GM23338 (cell line): ENCODE measurements at regions not wholly inside any gene's neighbourhood (a gene's known extent, or its start where the extent isn't known, plus 50 kb on each side); places are given as distances from the start of the nearest gene placed in this dataset.

ENCODE experiments used
- ATAC-seq: fragments of 200-7000 bp; cut with Tn5 transposase; 3 replicates; pipeline ENCODE4 v1.9.1; 2020
- DNase-seq: peaks from one replicate; pipeline ENCODE4 v3.0.0-alpha.2; 2015; ENCODE audit warnings: low spot score
- H2AFZ ChIP-seq: fragments of 200-600 bp; sonication (generic); 2 replicates; pipeline ENCODE4 v1.8.0; 2016; ENCODE audit warnings: antibody characterized with exemption, mild to moderate bottlenecking, moderate library complexity
- H3F3A ChIP-seq: fragments of 200-600 bp; sonication (generic); replicated peaks from 2 replicates; pipeline ENCODE4 v1.8.0; 2017; ENCODE audit warnings: antibody characterized with exemption, mixed run types, low read depth
- H3K27ac ChIP-seq: fragments of 200-600 bp; sonication (generic); 2 replicates; pipeline ENCODE4 v1.6.1; 2016; ENCODE audit warnings: low read depth
- H3K27me3 ChIP-seq: fragments of 200-600 bp; sonication (generic); 2 replicates; pipeline ENCODE4 v1.8.0; 2016; ENCODE audit warnings: mild to moderate bottlenecking, mixed run types, moderate library complexity; ENCODE audit not compliant: insufficient read depth
- H3K36me3 ChIP-seq: fragments of 200-600 bp; sonication (generic); 2 replicates; pipeline ENCODE4 v1.8.0; 2016; ENCODE audit warnings: mild to moderate bottlenecking; ENCODE audit not compliant: insufficient read depth
- H3K4me1 ChIP-seq: fragments of 200-600 bp; sonication (generic); 2 replicates; pipeline ENCODE4 v1.8.0; 2016; ENCODE audit warnings: mild to moderate bottlenecking, moderate library complexity; ENCODE audit not compliant: insufficient read depth
- H3K4me2 ChIP-seq: fragments of 200-600 bp; sonication (generic); 2 replicates; pipeline ENCODE4 v1.7.1; 2017; ENCODE audit warnings: mixed run types
- H3K4me3 ChIP-seq: fragments of 200-600 bp; sonication (generic); 2 replicates; pipeline ENCODE4 v1.6.1; 2016; ENCODE audit warnings: mixed run types
- H3K79me2 ChIP-seq: fragments of 200-600 bp; sonication (generic); replicated peaks from 2 replicates; pipeline ENCODE4 v1.8.0; 2017; ENCODE audit warnings: mild to moderate bottlenecking; ENCODE audit not compliant: insufficient read depth
- H3K9me2 ChIP-seq: fragments of 200-600 bp; sonication (generic); 2 replicates; pipeline ENCODE4 v1.8.0; 2017; ENCODE audit not compliant: insufficient read depth
- H4K20me1 ChIP-seq: fragments of 200-600 bp; sonication (generic); replicated peaks from 2 replicates; pipeline ENCODE4 v1.8.0; 2017; ENCODE audit warnings: mild to moderate bottlenecking; ENCODE audit not compliant: insufficient read depth
- H3K27ac Mint-ChIP-seq: 2 replicates; pipeline ENCODE4 v1.8.0; 2020; ENCODE audit warnings: inconsistent platforms, mild to moderate bottlenecking, moderate library complexity, mixed read lengths
- H3K27me3 Mint-ChIP-seq: 3 replicates; pipeline ENCODE4 v1.8.0; 2022; ENCODE audit warnings: low read depth, mild to moderate bottlenecking, moderate library complexity, mixed read lengths, inconsistent platforms; ENCODE audit not compliant: insufficient read depth, poor library complexity
- H3K36me3 Mint-ChIP-seq: 3 replicates; pipeline ENCODE4 v1.8.0; 2021; ENCODE audit warnings: low read depth, mild to moderate bottlenecking, inconsistent platforms, moderate library complexity, mixed read lengths
- H3K4me1 Mint-ChIP-seq: 3 replicates; pipeline ENCODE4 v1.8.0; 2020; ENCODE audit warnings: mild to moderate bottlenecking, inconsistent platforms, mixed read lengths
- H3K4me3 Mint-ChIP-seq: 3 replicates; pipeline ENCODE4 v1.8.0; 2021; ENCODE audit warnings: moderate library complexity, mild to moderate bottlenecking, inconsistent platforms, mixed read lengths
- H3K9me3 Mint-ChIP-seq: 3 replicates; pipeline ENCODE4 v1.8.0; 2020; ENCODE audit warnings: moderate library complexity, mild to moderate bottlenecking, inconsistent platforms, mixed read lengths
- EZH2phosphoT487 ChIP-seq: fragments of 200-600 bp; sonication (generic); IDR thresholded peaks from one replicate; pipeline ENCODE4 v1.8.1; 2018; ENCODE audit warnings: antibody characterized with exemption; ENCODE audit not compliant: unreplicated experiment
- NANOG ChIP-seq: IDR thresholded peaks from 2 replicates; pipeline ENCODE4 v1.6.1; 2016; ENCODE audit warnings: antibody characterized with exemption, borderline replicate concordance
- ZNF462 ChIP-seq: fragments of 250-450 bp; sonication (Bioruptor Pico); IDR thresholded peaks from 2 replicates; pipeline ENCODE4 v1.5.0; 2020; ENCODE audit warnings: mild to moderate bottlenecking, moderate library complexity
- TF ChIP-seq, protein P1 (sequence below), 2 experiments: fragments of 200-600 bp in 1 of 2; sonication (generic) in 1 of 2; conservative IDR thresholded peaks; 2 replicates each; pipeline versions ENCODE4 v1.5.1 to v1.6.1; 2016 to 2017; ENCODE audit warnings: antibody characterized with exemption in 2 of 2, low read depth in 2 of 2, mild to moderate bottlenecking in 2 of 2, moderate library complexity in 1 of 2

DNA sequence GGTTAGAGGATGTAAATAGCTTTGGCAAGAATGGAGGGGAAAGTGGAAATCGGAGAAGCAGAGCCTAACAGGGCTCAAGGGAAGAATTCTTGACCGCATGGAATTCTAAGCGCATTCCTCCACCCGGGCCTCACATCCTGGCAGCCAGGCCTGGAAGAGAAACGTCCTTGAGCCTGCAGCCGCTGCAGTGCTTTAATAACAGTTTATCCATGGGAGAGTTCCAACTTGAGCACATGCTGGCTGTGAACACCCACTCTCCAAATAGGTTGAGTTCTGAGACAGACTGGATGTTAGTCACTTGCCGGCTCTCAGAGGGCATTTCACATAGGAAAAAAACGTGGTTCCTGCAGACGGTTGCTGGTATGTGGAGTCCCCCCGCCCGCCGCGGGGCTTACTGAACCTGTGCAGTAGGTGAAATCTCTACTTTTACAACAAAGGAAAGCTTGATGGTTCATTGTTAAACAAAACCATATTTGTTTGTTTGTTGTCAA lies 61.4 kb upstream of the STEAP1B start:
- H3K79me2 ChIP-seq = no peaks in the 10 kb centered on the region
- H3K4me3 Mint-ChIP-seq = peak overlapping the region; percentile 48
- ATAC-seq = peak; percentile 67
- H3K27me3 ChIP-seq = no peaks in the 10 kb centered on the region
- no peak overlapping the region for H2AFZ ChIP-seq
- no peaks in the 10 kb centered on the region for H3K9me2 ChIP-seq
- H3K4me1 Mint-ChIP-seq = peaks cover 65% of the 10 kb centered on the region
- 0 out of 2 replicates have a peak, but pooled peaks cover 2% of the 10 kb centered on the region for H3F3A ChIP-seq
- H3K36me3 ChIP-seq = no peaks in the 10 kb centered on the region
- peak overlapping the region; percentile 53 for H3K4me2 ChIP-seq
- peak overlapping the region; percentile 2; the same call in 1 of the 2 replicates for H3K4me3 ChIP-seq
- no peaks in the 10 kb centered on the region for H4K20me1 ChIP-seq
- no peaks in the 10 kb centered on the region for H3K36me3 Mint-ChIP-seq
- peak; percentile 95 for DNase-seq
- peak overlapping the region; percentile 96 for H3K27ac ChIP-seq
- TF ChIP-seq ZNF462 (CRISPR knock-in tag) (peak; percentile 27; the same call in 1 of the 2 replicates), NANOG (no peak)
- H3K27me3 Mint-ChIP-seq = peaks cover 18% of the 10 kb centered on the region
- H3K27ac Mint-ChIP-seq = peak overlapping the region; percentile 90
- H3K4me1 ChIP-seq = peaks cover 57% of the 10 kb centered on the region
- H3K9me3 Mint-ChIP-seq = no peaks in the 10 kb centered on the region

DNA sequence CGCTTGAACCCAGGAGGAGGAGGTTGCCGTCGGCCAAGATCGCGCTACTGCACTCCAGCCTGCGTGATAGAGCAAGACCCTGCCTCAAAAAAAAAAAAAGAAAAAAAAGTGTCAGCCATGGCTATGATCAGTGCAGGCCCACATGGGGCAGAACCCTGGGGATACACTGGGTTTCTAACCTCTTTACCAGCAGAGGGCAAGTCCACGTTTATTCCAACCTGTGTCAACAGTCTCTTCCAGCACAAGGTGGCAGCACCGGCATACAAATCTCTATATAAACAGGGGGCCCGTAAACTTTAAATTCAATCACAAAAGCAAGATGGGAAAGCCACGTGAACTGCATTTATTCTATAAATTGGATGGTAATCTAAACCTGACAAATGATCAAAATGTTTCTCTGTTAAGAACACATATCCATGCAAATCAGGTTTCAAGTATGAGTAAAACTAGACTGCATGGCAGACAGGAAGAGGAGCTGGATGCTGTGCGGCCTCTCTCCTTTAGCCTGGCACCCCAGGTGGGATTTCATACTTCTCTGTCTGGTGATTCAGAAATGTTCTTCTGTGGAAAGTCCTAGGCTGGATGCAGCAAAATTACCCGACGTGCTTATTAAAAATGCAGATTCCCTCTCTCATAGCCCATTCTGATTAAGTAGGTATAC lies 60.0 kb upstream of the STEAP1B start:
- no peak overlapping the region for H3K4me2 ChIP-seq
- DNase-seq (peak; percentile 94), ATAC-seq (peak; percentile 82)
- no peak overlapping the region for H2AFZ ChIP-seq
- H4K20me1 ChIP-seq = no peaks in the 10 kb centered on the region
- no peak overlapping the region for H3K27ac Mint-ChIP-seq
- H3F3A ChIP-seq = 0 out of 2 replicates have a peak, but pooled peaks cover 2% of the 10 kb centered on the region
- peak overlapping the region; percentile 96; the same call in 1 of the 2 replicates for H3K27ac ChIP-seq
- H3K4me1 Mint-ChIP-seq = peaks cover 50% of the 10 kb centered on the region
- H3K27me3 ChIP-seq = no peaks in the 10 kb centered on the region
- peaks cover 48% of the 10 kb centered on the region for H3K4me1 ChIP-seq
- TF ChIP-seq EZH2phosphoT487 = no peak
- TF ChIP-seq, protein P1, sequence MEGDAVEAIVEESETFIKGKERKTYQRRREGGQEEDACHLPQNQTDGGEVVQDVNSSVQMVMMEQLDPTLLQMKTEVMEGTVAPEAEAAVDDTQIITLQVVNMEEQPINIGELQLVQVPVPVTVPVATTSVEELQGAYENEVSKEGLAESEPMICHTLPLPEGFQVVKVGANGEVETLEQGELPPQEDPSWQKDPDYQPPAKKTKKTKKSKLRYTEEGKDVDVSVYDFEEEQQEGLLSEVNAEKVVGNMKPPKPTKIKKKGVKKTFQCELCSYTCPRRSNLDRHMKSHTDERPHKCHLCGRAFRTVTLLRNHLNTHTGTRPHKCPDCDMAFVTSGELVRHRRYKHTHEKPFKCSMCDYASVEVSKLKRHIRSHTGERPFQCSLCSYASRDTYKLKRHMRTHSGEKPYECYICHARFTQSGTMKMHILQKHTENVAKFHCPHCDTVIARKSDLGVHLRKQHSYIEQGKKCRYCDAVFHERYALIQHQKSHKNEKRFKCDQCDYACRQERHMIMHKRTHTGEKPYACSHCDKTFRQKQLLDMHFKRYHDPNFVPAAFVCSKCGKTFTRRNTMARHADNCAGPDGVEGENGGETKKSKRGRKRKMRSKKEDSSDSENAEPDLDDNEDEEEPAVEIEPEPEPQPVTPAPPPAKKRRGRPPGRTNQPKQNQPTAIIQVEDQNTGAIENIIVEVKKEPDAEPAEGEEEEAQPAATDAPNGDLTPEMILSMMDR (conservative IDR thresholded peaks at IDR 0.05; ENCODE audit: low read depth in 2 of 2) = peak; percentile 90 to 99
- H3K4me3 Mint-ChIP-seq = no peak overlapping the region
- H3K36me3 ChIP-seq = no peaks in the 10 kb centered on the region
- H3K4me3 ChIP-seq = no peak overlapping the region
- no peaks in the 10 kb centered on the region for H3K36me3 Mint-ChIP-seq
- H3K9me3 Mint-ChIP-seq = no peaks in the 10 kb centered on the region
- no peaks in the 10 kb centered on the region for H3K79me2 ChIP-seq
- peaks cover 14% of the 10 kb centered on the region for H3K27me3 Mint-ChIP-seq
- no peaks in the 10 kb centered on the region for H3K9me2 ChIP-seq
